Fibroblast of lung (primary cell): ENCODE measurements at regions not wholly inside any gene's neighbourhood (a gene's known extent, or its start where the extent isn't known, plus 50 kb on each side); places are given as distances from the start of the nearest gene placed in this dataset.

Source experiments
- CTCF ChIP-seq, 2 donors: IDR thresholded peaks in 1 of 2; conservative IDR thresholded peaks in 1 of 2; 1 replicate in 1 of 2; 2 replicates in 1 of 2; pipeline ENCODE4 v1.5.1; 2011 to 2012; ENCODE audit warnings: low read length in 2 of 2, control low read depth in 1 of 2, inconsistent platforms in 1 of 2, low read depth in 1 of 2, mild to moderate bottlenecking in 1 of 2
- EZH2 ChIP-seq: IDR thresholded peaks from 2 replicates; pipeline ENCODE4 v1.5.1; 2012; ENCODE audit warnings: low read length, control low read depth, mild to moderate bottlenecking; ENCODE audit errors: missing control alignments

- no peak for TF ChIP-seq CTCF (conservative IDR thresholded peaks at IDR 0.05 in 1 of 2, IDR thresholded peaks at IDR 0.05 in 1 of 2; ENCODE audit: low read depth in 1 of 2, low read length in 2 of 2)
- TF ChIP-seq EZH2 = no peak
Measured at GRCh38 chr7:54483523-54483922, 58.7 kb upstream of the VSTM2A start.
